GM18508 (cell line): ENCODE measurements at regions not wholly inside any gene's neighbourhood (a gene's known extent, or its start where the extent isn't known, plus 50 kb on each side); places are given as distances from the start of the nearest gene placed in this dataset.
A peak's percentile ranks its signal among the peaks of the same experiment; 100 is the strongest.
"Not testable (repeated sequence)": the region's sequence is repeated elsewhere in the genome, so short reads cannot be mapped to it uniquely, and the experiment has no call there.

Source experiments
- ATAC-seq: cut with Tn5 transposase; IDR thresholded peaks from one replicate; pipeline ENCODE4 v1.9.1; 2021; ENCODE audit warnings: moderate number of reproducible peaks; ENCODE audit not compliant: insufficient read depth, unreplicated experiment

DNA sequence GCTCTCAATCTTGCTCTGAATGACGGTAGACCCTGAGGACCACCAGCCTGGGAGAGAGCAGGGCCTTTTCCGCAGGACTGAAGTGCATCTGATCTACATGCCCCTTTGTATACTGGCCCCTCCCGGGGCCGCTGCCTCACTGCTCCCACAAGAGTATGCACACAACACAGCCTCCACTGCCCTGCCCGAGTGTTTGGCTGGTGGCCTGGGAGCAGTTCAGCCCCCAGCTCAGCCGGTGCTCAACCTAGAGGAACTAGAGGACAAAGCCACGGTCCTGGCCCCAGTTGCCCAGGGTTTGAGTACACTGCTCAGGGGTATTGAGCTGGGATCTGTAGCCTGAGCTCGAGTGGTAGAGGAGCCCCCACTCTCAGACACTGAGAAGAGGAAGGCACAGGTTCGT is 118.9 kb upstream of the CAB39 start:
- no peak for ATAC-seq

DNA sequence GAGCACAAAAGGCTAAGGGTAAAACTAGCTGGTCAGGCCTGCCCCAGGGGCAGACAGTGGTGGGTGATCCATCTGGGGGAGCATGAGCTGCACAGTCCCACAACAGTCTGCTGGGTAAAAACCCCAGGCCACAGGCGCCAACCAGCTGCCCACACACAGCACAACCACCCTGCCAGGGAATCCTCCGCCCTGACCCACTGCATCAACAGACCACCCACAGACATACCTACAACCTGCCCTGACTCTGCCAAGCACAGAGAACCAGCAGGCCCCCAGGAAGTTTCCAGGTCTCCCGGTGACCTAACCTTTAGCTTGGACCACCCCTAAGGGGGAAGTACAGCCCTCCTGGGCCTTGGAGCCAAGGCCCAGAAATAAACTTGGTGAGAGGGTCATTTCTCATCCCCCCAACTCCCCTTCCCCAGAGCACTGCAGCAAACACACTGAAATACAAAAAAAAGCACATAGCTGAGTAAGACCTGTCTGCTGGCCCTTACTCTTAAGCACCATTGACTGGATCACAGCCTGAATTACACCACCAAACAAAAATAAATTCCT is 118.3 kb upstream of the CAB39 start:
- no peak for ATAC-seq

DNA sequence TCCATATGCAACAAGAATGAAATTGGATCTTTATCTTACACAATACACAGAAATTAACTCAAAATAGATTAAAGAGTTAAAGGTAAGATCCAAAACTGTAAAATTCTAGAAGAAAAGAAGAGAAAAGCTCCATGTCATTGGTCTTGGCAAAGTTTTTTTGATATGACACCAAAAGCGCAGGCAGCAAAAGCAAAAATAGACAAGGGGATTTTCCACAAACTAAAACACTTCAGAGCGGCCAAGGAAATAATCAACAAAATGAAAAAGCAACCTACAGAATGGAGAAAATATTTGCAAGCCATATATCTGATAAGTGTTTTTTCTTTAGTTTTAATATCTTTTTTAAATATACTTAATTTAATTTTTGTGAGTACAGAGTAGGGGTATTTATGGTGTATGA is 112.8 kb upstream of the CAB39 start:
- no peak for ATAC-seq

DNA sequence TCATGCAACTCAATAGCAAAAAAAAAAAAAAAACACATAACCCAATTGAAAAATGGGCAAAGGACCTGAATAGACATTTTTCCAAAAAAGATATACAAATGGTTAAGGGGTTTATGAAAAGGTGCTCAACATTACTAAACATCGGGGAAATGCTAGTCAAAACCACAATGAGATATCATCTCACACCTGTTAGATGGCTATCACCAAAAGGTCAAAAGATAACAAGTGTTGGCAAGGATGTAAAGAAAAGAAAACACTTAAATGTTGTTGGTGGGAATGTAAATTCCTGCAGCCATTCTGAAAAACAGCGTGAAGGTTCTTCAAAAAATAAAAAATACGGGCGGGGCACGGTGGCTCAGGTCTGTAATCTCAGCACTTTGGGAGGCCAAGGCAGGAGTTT is 112.4 kb upstream of the CAB39 start:
- ATAC-seq, result no peak

DNA sequence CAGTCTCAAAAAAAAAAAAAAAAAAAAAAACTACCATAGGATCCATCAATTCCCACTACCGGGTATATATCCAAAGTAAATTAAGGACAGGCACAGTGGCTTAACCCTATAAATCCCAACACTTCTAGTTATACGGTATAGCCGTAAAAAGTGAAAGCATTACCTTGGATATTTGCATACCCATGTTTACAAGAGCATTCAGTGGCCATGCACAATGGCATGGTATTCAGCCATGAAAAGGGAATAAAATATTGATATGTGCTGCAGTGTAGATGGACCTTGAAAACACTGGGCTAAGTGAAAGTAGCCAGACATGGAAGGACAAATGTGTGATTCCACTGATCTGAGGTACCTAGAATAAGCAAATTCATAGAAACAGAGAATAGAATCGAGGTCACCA is 111.8 kb upstream of the CAB39 start:
- ATAC-seq, result no peak

DNA sequence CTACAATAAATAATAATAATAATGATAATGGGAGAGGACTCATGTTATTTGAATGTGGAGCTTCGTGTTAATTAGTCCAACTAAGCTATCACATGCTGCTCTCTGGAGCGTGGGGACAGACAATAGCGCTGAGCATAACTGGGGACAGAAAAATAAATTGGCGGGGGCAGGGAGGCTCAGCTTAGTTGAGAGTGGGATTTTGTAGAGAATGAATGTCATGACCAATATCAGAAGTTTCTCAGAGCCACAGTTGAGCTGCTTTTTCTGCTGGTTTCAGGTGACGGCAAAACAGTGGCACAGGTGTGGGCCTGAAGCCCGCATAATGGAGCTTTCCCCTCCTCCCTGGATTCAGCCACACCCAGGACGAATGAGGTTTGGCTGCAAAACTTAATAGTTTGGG is 111.1 kb upstream of the CAB39 start:
- ATAC-seq, result no peak

DNA sequence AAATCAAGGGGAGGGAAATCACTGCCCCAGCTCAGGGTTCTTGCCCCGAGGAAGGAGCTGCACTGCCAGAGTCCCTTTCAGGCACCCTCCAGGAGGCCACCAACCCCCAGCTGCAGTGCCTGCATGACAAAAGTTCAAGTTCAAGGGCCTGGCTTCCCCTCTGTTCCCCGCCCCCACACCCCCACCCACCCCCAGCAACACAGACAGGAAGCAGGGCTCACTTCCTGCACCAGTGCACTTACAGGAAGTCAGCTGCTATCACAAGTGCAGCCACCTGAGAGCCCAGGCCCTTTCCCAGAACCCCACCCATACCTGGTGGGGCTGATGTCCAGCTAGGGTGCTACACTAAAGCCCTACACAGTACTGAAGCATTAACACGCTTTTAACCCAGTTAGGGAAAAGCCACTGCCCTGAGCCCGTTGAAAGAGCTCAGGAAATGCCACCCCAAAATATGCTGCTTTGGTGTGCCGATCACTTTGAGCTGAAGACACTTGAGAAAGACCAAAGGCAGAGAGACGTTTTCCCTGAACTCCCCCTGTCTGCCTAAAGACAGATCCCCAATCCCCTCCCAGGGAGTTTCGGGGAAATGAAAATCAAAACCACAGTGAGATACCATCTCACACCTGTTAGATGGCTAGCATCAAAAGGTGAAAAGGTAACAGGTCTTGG is 109.9 kb upstream of the CAB39 start:
- no peak for ATAC-seq

DNA sequence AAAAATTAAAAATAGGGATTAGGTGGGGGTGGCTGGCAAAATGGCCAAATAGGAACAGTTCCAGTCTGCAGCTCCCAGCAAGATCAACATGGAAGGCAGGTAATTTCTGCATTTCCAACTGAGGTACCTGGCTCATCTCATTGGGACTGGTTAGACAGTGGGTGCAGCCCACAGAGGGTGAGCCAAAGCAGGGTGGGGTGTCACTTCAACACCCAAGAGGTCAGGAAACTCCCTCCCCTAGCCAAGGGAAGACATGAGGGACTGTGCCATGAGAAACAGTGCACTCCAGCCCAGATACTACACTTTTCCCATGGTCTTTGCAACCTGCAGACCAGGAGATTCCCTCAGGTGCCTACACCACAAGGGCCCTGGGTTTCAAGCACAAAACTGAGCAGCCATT is 109.3 kb upstream of the CAB39 start:
- ATAC-seq, result not testable (repeated sequence)

DNA sequence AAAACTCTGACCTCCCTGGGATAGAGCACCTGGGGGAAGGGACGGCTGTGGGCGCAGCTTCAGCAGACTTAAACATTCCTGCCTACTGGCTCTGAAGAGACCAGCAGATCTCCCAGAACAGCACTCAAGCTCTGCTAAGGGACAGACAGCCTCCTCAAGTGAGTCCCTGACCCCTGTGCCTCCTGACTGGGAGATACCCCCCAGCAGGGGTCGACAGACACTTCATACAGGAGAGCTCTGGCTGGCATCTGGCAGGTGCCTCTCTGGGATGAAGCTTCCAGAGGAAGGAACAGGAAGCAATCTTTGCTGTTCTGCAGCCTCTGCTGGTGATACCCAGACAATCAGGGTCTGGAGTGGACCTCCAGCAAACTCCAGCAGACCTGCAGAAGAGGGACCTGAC is 108.5 kb upstream of the CAB39 start:
- not testable (repeated sequence) for ATAC-seq

DNA sequence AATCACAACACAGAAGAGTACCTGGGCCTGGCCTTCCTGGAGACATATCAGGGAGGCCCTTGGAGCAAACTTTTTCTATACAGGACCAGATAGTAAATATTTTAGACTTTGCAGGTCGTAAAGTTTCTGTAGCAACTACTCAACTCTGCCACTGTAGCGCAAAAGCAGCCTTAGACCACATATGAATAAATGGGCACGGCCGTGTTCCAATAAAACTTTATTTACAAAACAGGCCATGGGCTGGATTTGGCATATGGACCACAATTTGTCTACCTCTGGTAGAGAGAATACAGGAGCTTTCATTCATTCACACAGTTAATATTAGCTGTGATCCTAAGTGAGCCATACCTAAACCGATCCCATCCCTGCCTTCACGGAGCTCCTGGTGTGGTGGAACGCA is 98.6 kb upstream of the CAB39 start:
- no peak for ATAC-seq

DNA sequence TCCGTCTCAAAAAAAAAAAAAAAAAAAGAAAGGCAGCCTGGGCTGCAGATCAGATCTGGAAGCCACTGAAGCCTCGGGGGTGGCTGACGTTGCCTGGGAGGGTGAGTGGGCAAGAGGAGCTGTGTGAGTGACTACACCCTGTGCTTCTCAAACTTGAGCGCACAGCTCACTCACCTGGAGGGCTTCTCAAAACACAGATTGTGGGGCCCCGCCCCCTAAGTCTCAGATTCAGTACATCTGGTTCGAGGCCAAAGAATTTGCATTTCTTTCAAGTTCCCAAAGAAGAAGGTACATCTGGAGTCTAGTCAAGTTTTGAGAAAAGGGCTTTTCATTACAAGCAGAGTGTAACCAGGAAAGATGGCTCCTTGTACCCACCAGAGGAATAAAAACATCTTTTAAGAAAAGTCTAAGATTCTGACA is 97.7 kb upstream of the CAB39 start:
- ATAC-seq, result peak; percentile 42

DNA sequence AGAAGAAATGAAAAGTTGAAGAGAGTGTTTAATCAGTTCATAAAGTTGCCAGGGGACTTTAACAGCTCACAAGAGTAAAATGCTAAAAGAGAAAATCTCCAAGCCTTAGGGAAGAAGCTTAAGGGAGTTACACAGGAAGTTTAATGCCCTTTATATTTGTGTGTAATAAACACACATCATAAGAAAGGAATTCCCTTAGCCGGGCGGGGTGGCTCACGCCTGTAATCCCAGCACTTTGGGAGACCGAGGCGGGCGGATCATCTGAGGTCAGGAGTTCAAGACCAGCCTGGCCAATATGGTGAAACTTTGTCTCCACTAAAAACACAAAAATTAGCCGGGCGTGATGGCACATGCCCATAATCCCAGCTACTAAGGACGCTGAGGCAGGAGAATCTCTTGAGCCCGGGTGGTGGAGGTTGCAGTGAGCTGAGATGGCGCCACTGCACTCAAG is 95.4 kb upstream of the CAB39 start:
- not testable (repeated sequence) for ATAC-seq

DNA sequence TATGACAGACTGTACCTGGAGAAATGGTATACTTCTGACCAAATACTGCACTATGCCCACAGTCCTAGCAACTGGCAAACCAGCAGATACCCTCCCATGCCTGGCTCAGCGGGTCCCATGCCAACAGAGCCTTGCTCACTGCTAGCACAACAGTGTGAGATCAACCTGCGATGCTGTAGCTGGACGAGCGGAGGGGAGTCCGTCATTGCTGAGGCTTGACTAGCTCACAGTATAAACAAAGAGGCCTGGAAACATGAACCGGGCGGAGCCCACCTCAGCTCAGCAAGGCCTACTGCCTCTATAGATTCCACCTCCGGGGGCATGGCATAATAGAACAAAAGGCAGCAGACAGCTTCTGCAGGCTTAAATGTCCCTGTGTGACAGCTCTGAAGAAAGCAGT is 93.2 kb upstream of the CAB39 start:
- ATAC-seq, result no peak

DNA sequence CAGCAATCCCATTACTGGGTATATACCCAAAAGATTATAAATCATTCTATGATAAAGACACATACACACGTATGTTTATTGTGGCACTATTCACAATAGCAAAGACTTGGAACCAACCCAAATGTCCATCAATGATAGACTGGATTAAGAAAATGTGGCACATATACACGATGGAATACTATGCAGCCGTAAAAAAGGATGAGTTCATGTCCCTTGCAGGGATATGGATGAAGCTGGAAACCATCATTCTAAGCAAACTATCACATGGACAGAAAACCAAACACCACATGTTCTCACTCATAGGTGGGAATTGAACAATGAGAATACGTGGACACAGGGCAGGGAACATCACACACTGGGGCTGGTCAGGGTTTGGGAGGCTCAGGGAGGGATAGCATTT is 87.4 kb upstream of the CAB39 start:
- not testable (repeated sequence) for ATAC-seq

DNA sequence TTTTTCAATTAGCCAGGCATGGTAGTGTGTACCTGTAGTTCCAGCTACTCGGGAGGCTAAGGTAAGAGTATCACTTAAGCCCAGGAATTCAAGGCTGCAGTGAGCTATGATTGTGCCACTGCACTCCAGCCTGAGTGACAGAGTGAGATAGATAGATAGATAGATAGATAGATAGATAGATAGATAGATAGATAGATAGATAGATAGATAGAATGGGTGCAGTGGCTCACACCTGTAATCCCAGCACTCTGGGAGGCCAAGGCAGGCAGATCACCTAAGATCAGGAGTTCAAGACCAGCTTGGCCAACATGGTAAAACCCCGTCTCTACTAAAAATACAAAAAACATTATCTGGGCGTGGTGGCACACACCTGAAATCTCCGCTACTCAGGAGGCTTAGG is 85.6 kb upstream of the CAB39 start:
- not testable (repeated sequence) for ATAC-seq

DNA sequence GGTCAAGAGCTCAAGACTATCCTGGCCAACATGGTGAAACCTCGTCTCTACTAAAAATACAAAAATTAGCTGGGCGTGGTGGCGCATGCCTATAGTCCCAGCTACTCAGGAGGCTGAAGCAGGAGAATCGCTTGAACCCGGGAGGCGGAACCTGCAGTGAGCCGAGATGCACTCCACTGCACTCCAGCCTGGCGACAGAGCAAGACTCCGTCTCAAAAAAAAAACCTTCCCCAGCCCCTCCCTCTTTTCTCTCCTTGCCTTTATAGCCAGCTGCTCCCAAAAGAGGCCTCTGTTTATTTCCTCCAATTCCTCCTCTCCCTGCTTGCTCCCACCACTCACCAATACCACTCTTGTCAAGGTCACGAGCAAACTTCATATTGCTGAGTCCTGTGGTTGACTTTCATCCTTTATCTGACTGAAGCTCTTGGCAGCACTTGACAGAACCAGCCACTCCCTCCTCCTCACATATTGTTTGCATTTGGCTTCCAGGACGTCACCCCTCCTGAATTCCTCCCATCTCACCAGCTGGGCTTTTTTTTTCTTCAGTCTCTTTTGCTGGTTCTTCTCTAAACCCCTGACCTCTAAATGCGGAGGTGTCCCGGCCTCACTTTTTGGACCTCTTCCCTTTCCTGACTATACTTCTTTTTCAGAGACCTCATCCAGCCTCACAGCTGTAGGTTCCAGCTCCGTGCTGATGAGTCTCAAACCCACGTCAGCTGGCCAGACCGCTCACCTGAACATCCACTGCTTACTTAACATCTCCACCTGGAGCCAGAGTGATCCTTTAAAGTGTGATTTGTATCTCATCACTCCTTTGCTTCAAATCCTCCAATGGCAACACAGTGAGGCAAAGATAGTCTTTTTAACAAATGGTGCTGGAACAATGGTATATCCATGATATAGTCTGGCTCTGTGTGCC is 84.6 kb upstream of the CAB39 start:
- no peak for ATAC-seq

DNA sequence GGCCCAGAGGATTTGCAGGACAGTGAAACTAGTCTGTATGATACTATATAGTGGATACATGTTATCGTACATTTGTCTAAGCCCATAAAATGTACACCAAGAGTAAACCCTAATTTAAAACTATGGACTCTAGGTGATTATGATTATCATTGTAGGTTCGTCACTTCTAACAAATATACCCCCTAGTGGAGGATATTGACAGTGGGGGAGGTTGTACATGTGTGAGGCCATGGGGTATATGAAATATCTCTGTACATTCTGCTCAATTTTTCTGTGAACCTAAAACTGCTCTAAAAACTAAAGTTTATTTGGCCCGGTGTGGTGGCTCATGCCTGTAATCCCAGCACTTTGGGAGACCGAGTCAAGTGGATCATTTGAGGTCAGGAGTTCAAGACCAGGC is 81.2 kb upstream of the CAB39 start:
- ATAC-seq, result no peak

DNA sequence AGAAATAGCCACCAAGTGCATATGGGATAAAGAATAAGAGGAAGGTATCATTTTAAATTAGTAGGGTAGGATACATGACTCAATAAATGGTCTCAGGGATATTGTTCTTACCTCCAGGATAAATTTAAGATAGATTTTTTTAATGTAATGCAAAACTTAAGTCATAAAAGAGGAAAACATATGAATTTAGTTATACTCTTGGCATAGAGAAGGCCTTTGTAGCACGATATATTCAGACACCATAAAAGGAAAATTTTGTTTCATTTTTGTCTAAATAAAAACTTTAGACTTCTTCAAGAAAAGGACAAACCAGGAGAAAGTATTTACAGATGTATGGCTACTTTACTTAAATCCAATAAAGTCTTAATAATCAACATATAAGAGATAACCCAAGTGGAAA is 78.5 kb upstream of the CAB39 start:
- no peak for ATAC-seq

DNA sequence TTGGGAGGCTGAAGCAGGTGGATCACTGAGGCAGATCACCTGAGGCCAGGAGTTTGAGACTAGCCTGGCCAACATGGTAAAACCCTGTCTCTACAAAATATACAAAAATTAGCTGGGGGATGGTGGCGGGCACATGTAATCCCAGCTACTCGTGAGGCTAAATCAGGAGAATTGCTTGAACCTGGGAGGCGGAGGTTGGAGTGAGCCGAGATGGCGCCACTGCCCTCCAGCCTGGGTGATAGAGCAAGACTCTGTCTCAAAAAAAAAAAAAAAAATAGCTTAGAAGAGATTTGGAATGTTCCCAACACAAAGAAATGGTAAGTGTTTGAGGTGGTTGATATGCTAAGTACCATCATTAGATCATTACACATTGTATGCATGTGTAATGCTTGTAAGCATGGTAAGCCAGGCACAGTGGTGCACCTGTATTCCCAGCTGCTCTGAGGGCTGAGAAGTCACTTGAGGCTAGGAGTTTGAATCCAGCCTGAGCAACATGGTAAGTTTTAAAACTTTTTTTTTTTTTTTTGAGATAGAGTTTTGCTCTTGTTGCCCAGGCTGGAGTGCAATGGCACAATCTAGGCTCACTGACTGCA is 77.8 kb upstream of the CAB39 start:
- not testable (repeated sequence) for ATAC-seq

DNA sequence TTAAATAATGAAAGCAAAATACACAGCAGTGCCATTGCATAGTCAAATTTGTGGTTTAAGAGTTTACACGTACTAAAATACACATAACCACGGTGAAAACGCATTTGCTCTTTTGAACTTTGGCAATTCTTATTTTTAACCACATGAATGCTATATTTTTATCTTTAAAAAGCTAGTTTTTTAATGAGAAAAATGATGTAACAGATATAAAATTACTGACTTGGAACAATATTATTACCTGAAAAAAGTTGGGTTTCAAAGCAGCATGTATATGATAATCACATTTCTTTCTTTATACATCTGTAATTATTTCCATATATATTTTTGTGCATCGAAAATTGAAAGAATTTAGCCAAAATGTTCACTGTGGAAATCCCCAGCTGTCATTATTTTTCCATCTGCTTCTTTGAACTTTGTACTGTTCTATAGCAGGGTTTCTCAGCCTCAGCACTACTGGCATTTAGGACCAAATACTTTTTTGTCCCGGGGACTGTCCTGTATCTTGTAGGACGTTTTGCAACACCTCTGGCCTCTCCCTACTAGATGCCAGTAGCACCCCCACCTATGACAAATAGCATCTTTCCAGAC is 75.9 kb upstream of the CAB39 start:
- ATAC-seq, result peak; percentile 37

DNA sequence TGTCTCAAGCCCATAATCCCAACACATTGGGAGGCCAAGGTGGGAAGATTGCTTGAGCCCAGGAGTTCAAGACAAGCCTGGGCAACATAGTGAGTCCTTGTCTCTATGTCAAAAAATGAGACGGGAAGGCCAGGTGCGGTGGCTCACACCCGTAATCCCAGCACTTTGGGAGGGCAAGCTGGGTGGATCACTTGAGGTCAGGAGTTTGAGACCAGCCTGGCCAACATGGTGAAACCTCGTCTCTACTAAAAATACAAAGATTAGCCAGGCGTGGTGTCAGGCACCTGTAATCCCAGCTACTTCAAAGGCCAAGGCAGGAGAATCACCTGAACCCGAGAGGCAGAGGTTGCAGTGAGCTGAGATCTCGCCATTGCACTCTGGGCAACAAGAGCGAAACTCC is 75.2 kb upstream of the CAB39 start:
- not testable (repeated sequence) for ATAC-seq
